Heart right ventricle (tissue), 16 donors: ENCODE measurements at regions not wholly inside any gene's neighbourhood (a gene's known extent, or its start where the extent isn't known, plus 50 kb on each side); places are given as distances from the start of the nearest gene placed in this dataset.

Experiments
- ATAC-seq, 8 donors: fragments of 200-7000 bp; cut with Tn5 transposase; one replicate each; pipeline ENCODE4 v1.9.1; 2020; ENCODE audit warnings: mild to moderate bottlenecking in 8 of 8, moderate library complexity in 8 of 8, moderate number of reproducible peaks in 1 of 8
- DNase-seq, 2 donors: peaks; one replicate each; pipeline ENCODE4 v3.0.0-alpha.2; 2020
- H3K27ac ChIP-seq, 10 donors: fragments of 200-600 bp; sonication (generic) in 2 of 10; one replicate each; pipeline versions ENCODE4 v1.5.0 to v1.8.0; 2020 to 2022; ENCODE audit warnings: mild to moderate bottlenecking in 3 of 10
- H3K27me3 ChIP-seq, 7 donors: fragments of 200-600 bp; one replicate each; pipeline ENCODE4 v1.8.0; 2021 to 2022; ENCODE audit warnings: mild to moderate bottlenecking in 2 of 7
- H3K36me3 ChIP-seq, 9 donors: fragments of 200-600 bp; sonication (generic) in 1 of 9; one replicate each; pipeline versions ENCODE4 v1.5.0 to v1.8.0; 2020 to 2022; ENCODE audit warnings: mild to moderate bottlenecking in 2 of 9
- H3K4me1 ChIP-seq, 9 donors: fragments of 200-600 bp; sonication (generic) in 1 of 9; one replicate each; pipeline versions ENCODE4 v1.5.0 to v1.8.0; 2020 to 2022; ENCODE audit warnings: mild to moderate bottlenecking in 4 of 9
- H3K4me3 ChIP-seq, 10 donors: fragments of 200-600 bp; sonication (generic) in 2 of 10; one replicate each; pipeline versions ENCODE4 v1.5.0 to v1.8.0; 2020 to 2022; ENCODE audit warnings: mild to moderate bottlenecking in 7 of 10, moderate library complexity in 2 of 10
- H3K9me3 ChIP-seq, 11 donors: fragments of 200-600 bp in 10 of 11; sonication (generic) in 2 of 11; one replicate each; pipeline versions ENCODE4 v1.5.0 to v1.8.0; 2013 to 2022; ENCODE audit warnings: mild to moderate bottlenecking in 2 of 11, control low read depth in 1 of 11, moderate library complexity in 1 of 11
- CTCF ChIP-seq, 9 donors: fragments of 200-600 bp; sonication (generic) in 2 of 9; IDR thresholded peaks; one replicate each; pipeline versions ENCODE4 v1.5.0 to v1.8.0; 2021 to 2022; ENCODE audit warnings: antibody characterized with exemption in 9 of 9, mild to moderate bottlenecking in 5 of 9, moderate library complexity in 1 of 9
- WGBS, 2 donors: extraction: QIAGEN DNeasy Blood & Tissue Kit; methylation state at CpG; one replicate each; pipeline ENCODE4 v1.1.7; 2013; ENCODE audit warnings: inconsistent platforms in 1 of 2; 5-methylcytosine and 5-hydroxymethylcytosine counted together
- intact Hi-C, 10 donors: fragments of 100-400 bp; cut with DNase I; formaldehyde crosslinking; loops; one replicate each; pipeline versions ENCODE4 v1.11.1 to v1.14.2; 2022
- donor health status: Arrhythmogenic right ventricular cardiomyopathy.
- donor health status: ischemic (EF 13 %, LVEDD 7.1; RV severe dilation, severe dysfunction).
- donor health status: healthy with polysubstance abuse.
- donor health status: DM: no; HTN: yes; CAD: no.
- donor health status: DM: no; HTN: no; CAD: no.
- donor health status: ischemic (EF 25% LVEDD 6.9; RV normal size, moderate dysfunction).
- donor health status: ischemic (EF 25% LVEDD 5.7; RV mildly dilated, moderate dysfunction).
- donor health status: healthy.
- donor health status: DM: yes; HTN: yes; CAD: no.
- donor health status: Ischemic cardiomyopathy.
- donor health status: ischemic (EF 35%, LVEDD 5.7; RV mildly dilated, moderate dysfunction).
- donor health status: nonischemic (EF 11% LVEDD 7.7; RV severe dilation, severe dysfunction).
- donor health status: DM: yes; HTN: yes; CAD: no.
- donor health status: PGD.
- donor health status: ischemic (EF 29% LVEDD 5.4; RV normal size, mild dysfunction).
- donor health status: nonischemic (EF 23%, LVEDD 6.1; RV moderate dilation, normal function).

- intact Hi-C loops = no loop called here
- no peaks in the 10 kb centered on the region for H3K9me3 ChIP-seq
- 71 to 73% methylated on average over 2 of the region's 2 CpGs for WGBS, 2 donors
- H3K27ac ChIP-seq = no peak overlapping the region
- no peaks in the 10 kb centered on the region for H3K36me3 ChIP-seq
- ATAC-seq (no peak), DNase-seq (no peak)
- H3K4me3 ChIP-seq = no peak overlapping the region
- no peak for TF ChIP-seq CTCF (IDR thresholded peaks at IDR 0.05)
- no peaks in the 10 kb centered on the region for H3K4me1 ChIP-seq
- peaks cover 0 to 3% (median 0%) of the 10 kb centered on the region in 7 donors for H3K27me3 ChIP-seq
Observed at GRCh38 chr10:117944676-117945447, 101.9 kb downstream of the RAB11FIP2 start.

- WGBS, 2 donors = 76 to 84% methylated on average over 5 of the region's 5 CpGs
- TF ChIP-seq CTCF (IDR thresholded peaks at IDR 0.05) = no peak
- ATAC-seq (no peak), DNase-seq (no peak)
- intact Hi-C loops = no loop called here
- H3K4me1 ChIP-seq = no peaks in the 10 kb centered on the region
- H3K4me3 ChIP-seq = no peak overlapping the region
- H3K27me3 ChIP-seq = peaks cover 0 to 3% (median 0%) of the 10 kb centered on the region in 7 donors
- no peak overlapping the region for H3K27ac ChIP-seq
- H3K36me3 ChIP-seq = no peaks in the 10 kb centered on the region
- no peaks in the 10 kb centered on the region for H3K9me3 ChIP-seq
Observed at GRCh38 chr10:117945651-117946050, 101.1 kb downstream of the RAB11FIP2 start.

- no peak overlapping the region for H3K4me3 ChIP-seq
- no peak overlapping the region for H3K27ac ChIP-seq
- H3K27me3 ChIP-seq = peaks cover 0 to 3% (median 0%) of the 10 kb centered on the region in 7 donors
- ATAC-seq (no peak), DNase-seq (no peak)
- H3K4me1 ChIP-seq = no peaks in the 10 kb centered on the region
- no peaks in the 10 kb centered on the region for H3K9me3 ChIP-seq
- TF ChIP-seq CTCF (IDR thresholded peaks at IDR 0.05) = no peak
- H3K36me3 ChIP-seq = no peaks in the 10 kb centered on the region
- WGBS, 2 donors = 85 to 87% methylated on average over 8 of the region's 8 CpGs
- intact Hi-C loops = no loop called here
Observed at GRCh38 chr10:117946525-117947070, 100.1 kb downstream of the RAB11FIP2 start.

- DNase-seq (no peak), ATAC-seq (no peak)
- Histone ChIP-seq H3K4me3 (no peak overlapping the region), H3K36me3 (no peaks in the 10 kb centered on the region), H3K27me3 (peaks cover 0 to 5% (median 0%) of the 10 kb centered on the region in 7 donors), H3K9me3 (no peaks in the 10 kb centered on the region), H3K27ac (no peak overlapping the region), H3K4me1 (no peaks in the 10 kb centered on the region)
- 73% methylated on average over 3 of the region's 3 CpGs for WGBS, 2 donors
- intact Hi-C loops = no loop called here
- TF ChIP-seq CTCF (IDR thresholded peaks at IDR 0.05) = no peak
Observed at GRCh38 chr10:117948493-117948892, 98.2 kb downstream of the RAB11FIP2 start.
